Pancreas (tissue), 10 donors: ENCODE measurements at regions not wholly inside any gene's neighbourhood (a gene's known extent, or its start where the extent isn't known, plus 50 kb on each side); places are given as distances from the start of the nearest gene placed in this dataset.

Experiments used
- ATAC-seq, 4 donors: fragments of 200-7000 bp; cut with Tn5 transposase; one replicate each; pipeline versions ENCODE4 v1.8.0 to v1.9.1; 2020; ENCODE audit warnings: mild to moderate bottlenecking in 4 of 4, moderate library complexity in 4 of 4
- DNase-seq, 6 donors: peaks; one replicate each; pipeline ENCODE4 v3.0.0-alpha.2; 2020
- FAIRE-seq: peaks from 2 replicates; lab custom pipeline; 2012; peaks lifted over from hg19 to GRCh38; lab: Jason Lieb, UNC
- H3K27ac ChIP-seq, 4 donors: fragments of 200-600 bp; sonication (generic); 1 replicate in 3 of 4; 2 replicates in 1 of 4; pipeline versions ENCODE4 v1.5.0 to v1.8.0; 2020
- H3K27me3 ChIP-seq, 4 donors: fragments of 200-600 bp; one replicate each; pipeline ENCODE4 v1.8.0; 2021
- H3K36me3 ChIP-seq, 3 donors: fragments of 200-600 bp; sonication (generic) in 1 of 3; one replicate each; pipeline versions ENCODE4 v1.5.0 to v1.8.0; 2020 to 2021
- H3K4me1 ChIP-seq, 3 donors: fragments of 200-600 bp; one replicate each; pipeline ENCODE4 v1.8.0; 2021
- H3K4me3 ChIP-seq, 4 donors: fragments of 200-600 bp; sonication (generic) in 2 of 4; one replicate each; pipeline versions ENCODE4 v1.5.0 to v1.8.0; 2020 to 2021
- H3K9me3 ChIP-seq, 4 donors: fragments of 200-600 bp; one replicate each; pipeline ENCODE4 v1.8.0; 2021
- CTCF ChIP-seq, 4 donors: fragments of 200-600 bp; sonication (generic) in 3 of 4; IDR thresholded peaks; one replicate each; pipeline versions ENCODE4 v1.5.0 to v1.8.0; 2021; ENCODE audit warnings: antibody characterized with exemption in 4 of 4
- WGBS, 2 donors: extraction: QIAGEN DNeasy Blood & Tissue Kit; methylation state at CpG; one replicate each; pipeline ENCODE4 v1.1.7; 2013; 5-methylcytosine and 5-hydroxymethylcytosine counted together
- intact Hi-C, 3 donors: fragments of 100-400 bp; cut with DNase I; formaldehyde crosslinking; loops; one replicate each; pipeline versions ENCODE4 v1.11.1 to v1.14.2; 2022
- donor health status: healthy with polysubstance abuse.
- donor health status: DM: no; HTN: no; CAD: no; lungs with moderate emphysema.
- donor health status: DM: no; HTN: no; CAD: no.
- donor health status: control.
- donor health status: control.
- donor health status: Bipolar disorder and iron deficiency.
- donor health status: DM: yes; HTN: yes; CAD: no.
- donor health status: DM: no; HTN: no; CAD: no.
- donor health status: DM: no; HTN: no; CAD: no.
- donor health status: DM: yes; HTN: yes; CAD: no.

- intact Hi-C loops: no loop called here
- 17 to 21% methylated on average over 1 of the region's 1 CpG for WGBS, 2 donors
- no peaks in the 10 kb centered on the region for H3K9me3 ChIP-seq
- no peak for TF ChIP-seq CTCF (IDR thresholded peaks at IDR 0.05)
- DNase-seq: no peak
- no peak overlapping the region for H3K4me3 ChIP-seq
- no peak for ATAC-seq
- no peaks in the 10 kb centered on the region for H3K4me1 ChIP-seq
- H3K36me3 ChIP-seq: no peaks in the 10 kb centered on the region
- no peak overlapping the region for H3K27ac ChIP-seq
- no peak for FAIRE-seq
- peaks cover 0 to 3% (median 0%) of the 10 kb centered on the region in 4 donors for H3K27me3 ChIP-seq
Measured at GRCh38 chrX:27910412-27910811, 70.8 kb downstream of the DCAF8L1 start.

- Histone ChIP-seq H3K4me3 (no peak overlapping the region), H3K9me3 (no peaks in the 10 kb centered on the region), H3K27ac (no peak overlapping the region), H3K27me3 (peaks cover 0 to 3% (median 0%) of the 10 kb centered on the region in 4 donors), H3K36me3 (no peaks in the 10 kb centered on the region), H3K4me1 (no peaks in the 10 kb centered on the region)
- 82 to 83% methylated on average over 2 of the region's 2 CpGs for WGBS, 2 donors
- no peak for TF ChIP-seq CTCF (IDR thresholded peaks at IDR 0.05)
- FAIRE-seq (no peak), ATAC-seq (no peak), DNase-seq (no peak)
- intact Hi-C loops: loop anchor here in 1 of 3 donors (10.0 kb wide), 1 partner anchor 371 kb away; no protein-coding TSS in a partner anchor
Measured at GRCh38 chrX:27903960-27904359, 77.3 kb downstream of the DCAF8L1 start.

- Histone ChIP-seq H3K4me3 (no peak overlapping the region), H3K9me3 (no peaks in the 10 kb centered on the region), H3K27me3 (peaks cover 0 to 6% (median 1%) of the 10 kb centered on the region in 4 donors), H3K4me1 (no peaks in the 10 kb centered on the region), H3K36me3 (no peaks in the 10 kb centered on the region), H3K27ac (no peak overlapping the region)
- ATAC-seq (no peak), DNase-seq (no peak), FAIRE-seq (no peak)
- intact Hi-C loops: no loop called here
- WGBS, 2 donors: 47 to 60% methylated on average over 2 of the region's 2 CpGs
- no peak for TF ChIP-seq CTCF (IDR thresholded peaks at IDR 0.05)
Measured at GRCh38 chrX:27893871-27894270, 86.1 kb downstream of the MAGEB10 start.

- Histone ChIP-seq H3K27me3 (peaks cover 0 to 6% (median 0%) of the 10 kb centered on the region in 4 donors), H3K4me1 (no peaks in the 10 kb centered on the region), H3K27ac (no peak overlapping the region), H3K9me3 (no peaks in the 10 kb centered on the region), H3K36me3 (no peaks in the 10 kb centered on the region), H3K4me3 (no peak overlapping the region)
- ATAC-seq: no peak
- WGBS, 2 donors: 39 to 42% methylated on average over 3 of the region's 3 CpGs
- intact Hi-C loops: no loop called here
- no peak for FAIRE-seq
- DNase-seq: no peak
- no peak for TF ChIP-seq CTCF (IDR thresholded peaks at IDR 0.05)
Measured at GRCh38 chrX:27893211-27893610, 85.4 kb downstream of the MAGEB10 start.

GRCh38 chrX:27890611-27891010 lies 82.8 kb downstream of the MAGEB10 start:
- DNase-seq (no peak), ATAC-seq (no peak), FAIRE-seq (no peak)
- H3K36me3 ChIP-seq: no peaks in the 10 kb centered on the region
- H3K4me3 ChIP-seq: no peak overlapping the region
- intact Hi-C loops: no loop called here
- TF ChIP-seq CTCF (IDR thresholded peaks at IDR 0.05): no peak
- no peaks in the 10 kb centered on the region for H3K9me3 ChIP-seq
- no peak overlapping the region for H3K27ac ChIP-seq
- 79 to 80% methylated on average over 1 of the region's 1 CpG for WGBS, 2 donors
- H3K27me3 ChIP-seq: peaks cover 0 to 6% (median 0%) of the 10 kb centered on the region in 4 donors
- no peaks in the 10 kb centered on the region for H3K4me1 ChIP-seq
